ENCODE measurements at regions not wholly inside any gene's neighbourhood (a gene's known extent, or its start where the extent isn't known, plus 50 kb on each side); places are given as distances from the start of the nearest gene placed in this dataset.

DNA sequence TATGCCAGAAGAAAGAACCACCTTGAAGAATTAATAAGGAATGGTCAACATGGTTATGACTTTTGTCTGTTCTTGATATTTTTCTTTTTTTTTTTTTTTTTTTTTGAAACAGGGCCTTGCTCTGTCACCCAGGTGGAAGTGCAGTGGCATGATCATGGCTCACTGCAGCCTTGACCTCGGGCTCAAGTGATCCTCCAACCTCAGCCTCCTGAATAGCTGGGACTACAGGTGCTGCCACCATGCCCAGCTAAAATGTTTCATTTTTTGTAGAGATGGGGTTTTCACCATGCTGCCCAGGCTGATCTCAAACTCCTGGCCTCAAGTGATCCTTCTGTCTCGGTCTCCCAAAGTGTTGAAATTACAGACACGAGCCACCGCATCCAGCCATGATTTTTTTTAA is 53.4 kb upstream of the ACSL3 start:
- H3K4me3 ChIP-seq = no peak overlapping the region
- TF ChIP-seq, protein P1, sequence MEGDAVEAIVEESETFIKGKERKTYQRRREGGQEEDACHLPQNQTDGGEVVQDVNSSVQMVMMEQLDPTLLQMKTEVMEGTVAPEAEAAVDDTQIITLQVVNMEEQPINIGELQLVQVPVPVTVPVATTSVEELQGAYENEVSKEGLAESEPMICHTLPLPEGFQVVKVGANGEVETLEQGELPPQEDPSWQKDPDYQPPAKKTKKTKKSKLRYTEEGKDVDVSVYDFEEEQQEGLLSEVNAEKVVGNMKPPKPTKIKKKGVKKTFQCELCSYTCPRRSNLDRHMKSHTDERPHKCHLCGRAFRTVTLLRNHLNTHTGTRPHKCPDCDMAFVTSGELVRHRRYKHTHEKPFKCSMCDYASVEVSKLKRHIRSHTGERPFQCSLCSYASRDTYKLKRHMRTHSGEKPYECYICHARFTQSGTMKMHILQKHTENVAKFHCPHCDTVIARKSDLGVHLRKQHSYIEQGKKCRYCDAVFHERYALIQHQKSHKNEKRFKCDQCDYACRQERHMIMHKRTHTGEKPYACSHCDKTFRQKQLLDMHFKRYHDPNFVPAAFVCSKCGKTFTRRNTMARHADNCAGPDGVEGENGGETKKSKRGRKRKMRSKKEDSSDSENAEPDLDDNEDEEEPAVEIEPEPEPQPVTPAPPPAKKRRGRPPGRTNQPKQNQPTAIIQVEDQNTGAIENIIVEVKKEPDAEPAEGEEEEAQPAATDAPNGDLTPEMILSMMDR (IDR thresholded peaks at IDR 0.05) = no peak
- no peak for DNase-seq (ENCODE audit: low spot score)
- H3K27me3 ChIP-seq = no peaks in the 10 kb centered on the region
- no peaks in the 10 kb centered on the region for H3K36me3 ChIP-seq
- H3K27ac ChIP-seq = no peak overlapping the region
- no peaks in the 10 kb centered on the region for H3K4me1 ChIP-seq
- no peaks in the 10 kb centered on the region for H3K9me3 ChIP-seq

DNA sequence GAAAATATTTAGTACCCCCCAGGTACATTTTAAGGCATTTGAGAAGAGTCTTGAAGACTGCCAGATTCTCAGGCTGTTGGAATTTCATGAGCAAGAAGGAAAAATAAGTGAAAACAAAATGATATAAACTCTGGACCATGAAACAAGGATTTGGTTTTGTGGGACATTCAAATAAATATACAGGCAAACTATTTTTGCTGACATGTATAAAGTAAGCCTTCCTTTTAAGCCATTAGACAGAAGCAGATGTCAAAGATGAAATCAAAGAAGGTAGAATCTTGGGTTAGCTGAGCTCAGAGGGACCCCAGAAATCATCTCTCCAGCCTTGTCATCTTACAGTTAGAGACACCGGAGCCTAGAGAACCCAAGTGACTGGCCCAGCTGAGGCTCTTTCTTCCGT is 51.3 kb upstream of the ACSL3 start:
- DNase-seq (ENCODE audit: low spot score) = no peak
- H3K27ac ChIP-seq = no peak overlapping the region
- no peaks in the 10 kb centered on the region for H3K4me1 ChIP-seq
- no peaks in the 10 kb centered on the region for H3K9me3 ChIP-seq
- no peak overlapping the region for H3K4me3 ChIP-seq
- no peaks in the 10 kb centered on the region for H3K27me3 ChIP-seq
- TF ChIP-seq, protein P1 (IDR thresholded peaks at IDR 0.05) = no peak
- no peaks in the 10 kb centered on the region for H3K36me3 ChIP-seq

DNA sequence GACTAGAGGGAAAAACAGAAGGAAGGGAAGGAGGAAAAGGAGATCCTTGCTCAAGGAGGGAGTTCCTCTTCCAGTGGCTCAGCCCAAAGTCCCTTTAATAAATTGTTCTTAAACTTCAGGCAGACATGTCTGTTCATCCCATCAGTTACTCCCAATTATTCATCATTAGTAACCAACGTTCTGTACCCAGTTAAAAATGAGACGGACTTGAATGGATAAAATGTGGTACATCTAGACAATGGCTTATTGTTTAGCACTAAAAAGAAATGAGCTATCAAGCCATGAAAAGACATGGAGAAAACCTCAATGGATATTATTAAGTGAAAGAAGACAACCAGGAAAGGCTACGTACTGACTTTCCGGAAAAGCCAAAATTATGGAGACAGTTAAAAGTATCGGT is 50.8 kb upstream of the ACSL3 start:
- H3K9me3 ChIP-seq = no peaks in the 10 kb centered on the region
- no peak overlapping the region for H3K27ac ChIP-seq
- no peaks in the 10 kb centered on the region for H3K27me3 ChIP-seq
- TF ChIP-seq, protein P1 (IDR thresholded peaks at IDR 0.05) = no peak
- no peaks in the 10 kb centered on the region for H3K36me3 ChIP-seq
- H3K4me3 ChIP-seq = no peak overlapping the region
- no peaks in the 10 kb centered on the region for H3K4me1 ChIP-seq
- DNase-seq (ENCODE audit: low spot score) = no peak

Measured in right atrium auricular region (tissue), 2 donors.